ENCODE measurements at regions not wholly inside any gene's neighbourhood (a gene's known extent, or its start where the extent isn't known, plus 50 kb on each side); places are given as distances from the start of the nearest gene placed in this dataset.
"Not testable (repeated sequence)": the region's sequence is repeated elsewhere in the genome, so short reads cannot be mapped to it uniquely, and the experiment has no call there.

DNA sequence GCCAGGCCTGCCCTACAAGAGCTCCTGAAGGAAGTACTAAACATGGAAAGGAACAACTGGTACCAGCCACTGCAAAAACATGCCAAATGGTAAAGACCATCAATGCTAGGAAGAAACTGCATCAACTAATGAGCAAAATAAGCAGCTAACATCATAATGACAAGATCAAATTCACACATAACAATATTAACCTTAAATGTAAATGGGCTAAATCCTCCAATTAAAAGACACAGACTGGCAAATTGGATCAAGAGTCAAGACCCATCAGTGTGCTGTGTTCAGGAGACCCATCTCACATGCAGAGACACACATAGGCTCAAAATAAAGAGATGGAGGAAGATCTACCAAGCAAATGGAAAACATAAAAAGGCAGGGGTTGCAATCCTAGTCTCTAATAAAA lies 119.0 kb upstream of the CARMIL1 start:
- DNase-seq (ENCODE audit: low read depth in 2 of 2): not testable (repeated sequence)

- no peak for DNase-seq (ENCODE audit: low read depth in 2 of 2)
Measured at GRCh38 chr6:25165177-25165576, 114.0 kb upstream of the CARMIL1 start.

- DNase-seq (ENCODE audit: low read depth in 2 of 2): no peak
Measured at GRCh38 chr6:25165800-25166199, 113.4 kb upstream of the CARMIL1 start.

DNA sequence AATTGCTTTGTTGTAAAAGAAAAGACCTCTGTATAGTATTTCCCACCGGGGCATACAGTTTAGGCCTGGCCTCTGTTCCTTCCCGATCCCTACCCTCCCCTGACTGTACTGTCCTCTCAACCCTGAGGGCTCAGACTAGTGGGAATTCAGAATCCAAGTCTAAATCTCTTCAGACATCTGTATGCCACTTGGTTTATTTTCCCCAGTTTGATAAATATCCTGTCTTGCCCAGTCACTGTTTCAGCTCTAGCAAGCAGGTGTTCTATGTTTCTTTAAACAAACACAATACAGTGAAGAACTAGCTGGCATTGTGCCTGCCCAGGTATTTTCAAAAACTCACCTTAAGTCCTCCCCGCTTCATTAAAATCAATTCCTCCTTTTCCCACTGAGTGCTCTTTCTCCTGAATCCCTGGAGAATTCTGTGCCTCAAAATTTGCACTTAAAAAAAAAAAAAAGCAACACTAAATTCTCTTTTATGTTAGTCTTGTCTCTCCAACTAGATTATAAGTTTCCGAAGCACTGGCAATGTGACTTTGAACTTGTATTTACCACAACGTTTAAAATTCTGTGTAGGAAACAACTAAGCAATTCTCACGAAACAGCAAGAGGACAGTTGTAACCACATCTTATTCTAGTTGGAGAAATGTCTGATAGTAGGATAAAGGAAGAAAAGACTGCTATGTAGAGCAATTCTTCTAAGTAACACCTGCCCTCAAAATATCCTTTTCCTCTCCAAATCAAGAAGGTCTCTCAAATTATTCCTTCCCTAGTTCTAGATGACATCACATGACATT lies 112.0 kb upstream of the CARMIL1 start:
- no peak for DNase-seq (ENCODE audit: low read depth in 2 of 2)

DNA sequence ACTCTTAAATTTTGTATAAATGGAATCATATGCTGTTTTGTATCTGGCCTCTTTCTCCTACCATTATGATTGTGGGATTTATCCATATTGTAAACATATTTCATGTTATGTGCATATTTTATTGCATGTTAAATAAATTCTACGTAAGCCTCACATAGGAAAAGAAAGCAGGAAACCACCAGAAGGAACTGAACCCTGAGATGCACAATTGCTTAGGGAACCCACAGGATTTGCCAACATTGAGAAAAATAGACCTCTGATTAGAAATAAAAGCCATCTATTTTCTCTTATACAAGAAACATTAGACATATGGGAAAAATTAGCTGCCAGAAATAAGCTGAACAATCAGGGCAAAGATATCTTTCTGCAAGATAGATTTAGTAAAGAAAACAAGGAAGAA lies 111.2 kb upstream of the CARMIL1 start:
- no peak for DNase-seq (ENCODE audit: low read depth in 2 of 2)

- DNase-seq (ENCODE audit: low read depth in 2 of 2): no peak
Measured at GRCh38 chr6:25168637-25169036, 110.5 kb upstream of the CARMIL1 start.

GRCh38 chr6:25169553-25169952 lies 109.6 kb upstream of the CARMIL1 start:
- no peak for DNase-seq (ENCODE audit: low read depth in 2 of 2)

DNA sequence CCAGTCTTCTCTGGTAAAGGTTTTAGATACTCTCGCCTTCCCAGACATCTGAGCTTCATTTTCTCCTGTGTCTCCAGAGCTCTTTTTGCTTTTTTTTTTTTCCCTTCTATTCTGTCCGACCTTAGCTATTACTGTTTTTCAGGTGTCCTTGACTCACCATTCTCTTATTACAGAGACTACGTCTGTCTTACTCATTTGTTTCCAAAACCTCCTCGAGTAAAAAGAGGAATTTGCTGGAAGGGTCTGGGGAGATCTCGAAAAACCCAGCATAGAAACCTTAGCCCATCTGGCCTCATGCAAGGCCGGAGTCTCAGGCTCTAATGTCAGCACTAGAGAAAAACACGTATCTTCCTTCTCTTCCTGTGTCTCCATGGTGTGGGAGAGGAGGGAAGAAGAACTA lies 109.2 kb upstream of the CARMIL1 start:
- DNase-seq (ENCODE audit: low read depth in 2 of 2): no peak

- DNase-seq (ENCODE audit: low read depth in 2 of 2): no peak
Measured at GRCh38 chr6:25170640-25171039, 108.5 kb upstream of the CARMIL1 start.

DNA sequence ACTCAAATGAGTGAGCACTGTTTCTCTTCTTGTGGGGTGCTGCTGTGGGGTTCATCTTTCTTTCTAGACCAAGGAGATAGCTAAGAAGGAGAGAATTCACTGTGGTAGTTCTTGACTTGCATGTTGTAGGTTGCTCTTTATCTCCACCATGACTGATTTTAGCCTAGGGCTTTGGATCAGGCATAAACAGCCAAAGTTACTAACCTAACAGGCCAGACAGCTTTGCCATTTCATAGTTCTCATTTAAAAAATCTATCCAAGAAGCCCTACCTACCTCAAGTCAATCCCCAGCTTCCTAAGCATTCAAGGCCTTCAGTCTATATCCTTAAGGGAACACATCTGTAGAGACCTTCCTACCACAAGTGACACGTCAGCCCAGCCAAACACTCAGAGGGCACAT lies 107.9 kb upstream of the CARMIL1 start:
- no peak for DNase-seq (ENCODE audit: low read depth in 2 of 2)

GRCh38 chr6:25172819-25173218 lies 106.4 kb upstream of the CARMIL1 start:
- DNase-seq (ENCODE audit: low read depth in 2 of 2): no peak

GRCh38 chr6:25173246-25173645 lies 105.9 kb upstream of the CARMIL1 start:
- no peak for DNase-seq (ENCODE audit: low read depth in 2 of 2)

GRCh38 chr6:25173951-25174474 lies 105.2 kb upstream of the CARMIL1 start:
- no peak for DNase-seq (ENCODE audit: low read depth in 2 of 2)

GRCh38 chr6:25174678-25175077 lies 104.5 kb upstream of the CARMIL1 start:
- no peak for DNase-seq (ENCODE audit: low read depth in 2 of 2)

DNA sequence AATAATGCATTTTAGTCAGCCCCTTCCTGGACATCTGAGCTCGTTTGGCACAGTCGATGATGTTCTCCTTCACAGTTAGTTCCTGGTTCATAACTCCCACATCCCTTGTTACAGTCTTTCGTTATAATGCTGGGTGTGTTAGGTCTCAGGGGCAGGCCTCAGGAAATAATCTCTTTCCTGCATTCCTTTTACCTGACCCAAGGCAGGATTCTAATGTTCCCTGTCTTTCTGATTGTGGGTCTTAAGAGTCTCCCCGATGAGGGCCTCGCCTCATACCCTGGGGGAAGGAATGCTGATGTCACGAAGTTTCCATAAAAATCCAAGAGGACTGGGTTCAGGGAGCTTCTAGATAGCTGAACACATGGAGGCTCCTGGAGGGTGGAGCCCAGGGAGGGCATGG lies 104.0 kb upstream of the CARMIL1 start:
- no peak for DNase-seq (ENCODE audit: low read depth in 2 of 2)

GRCh38 chr6:25175681-25176080 lies 103.5 kb upstream of the CARMIL1 start:
- DNase-seq (ENCODE audit: low read depth in 2 of 2): no peak

DNA sequence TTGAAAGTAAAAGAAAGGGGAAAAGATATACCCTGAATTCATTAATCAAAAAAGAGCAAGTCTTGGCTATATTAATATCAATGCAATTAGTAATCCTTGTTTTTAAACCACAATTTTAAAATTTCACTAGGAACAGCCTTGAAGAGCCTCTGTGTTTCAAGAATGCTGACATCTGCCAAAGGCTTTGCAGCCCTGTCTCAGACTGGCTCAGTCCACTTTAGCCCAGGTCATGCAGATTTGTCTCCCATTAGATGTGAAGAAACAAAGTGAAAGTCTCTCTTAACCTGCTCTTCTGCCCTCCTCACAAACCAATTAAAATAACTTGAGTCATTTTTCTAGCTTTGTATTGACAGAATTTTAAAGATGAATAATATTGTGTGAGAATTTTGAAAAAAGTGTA lies 102.7 kb upstream of the CARMIL1 start:
- DNase-seq (ENCODE audit: low read depth in 2 of 2): no peak

DNA sequence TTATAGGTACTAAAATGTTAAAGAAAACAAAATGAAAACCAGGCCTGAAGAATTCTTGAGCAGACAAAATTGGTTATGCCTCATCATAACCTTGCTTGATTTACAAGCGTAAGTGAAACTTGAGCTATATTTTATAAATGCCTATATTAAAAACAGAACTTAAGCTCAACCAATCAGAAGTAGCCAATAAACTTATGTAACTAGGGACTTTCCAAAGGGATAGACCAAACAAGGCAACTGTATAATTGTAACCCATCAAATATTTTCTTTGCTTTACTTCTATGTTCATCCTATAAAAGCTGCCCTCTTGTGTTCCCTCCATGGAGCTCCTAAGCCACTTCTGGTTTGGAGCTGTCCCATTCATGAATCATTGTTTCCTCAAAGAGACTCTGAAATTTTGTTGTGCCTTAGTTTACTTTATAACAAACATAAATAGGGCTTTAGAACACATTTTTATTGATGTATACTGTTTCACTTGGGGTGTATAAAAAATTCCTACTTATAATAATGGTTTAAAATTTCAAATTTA lies 101.6 kb upstream of the CARMIL1 start:
- DNase-seq (ENCODE audit: low read depth in 2 of 2): no peak

GRCh38 chr6:25178336-25179035 lies 100.7 kb upstream of the CARMIL1 start:
- no peak for DNase-seq (ENCODE audit: low read depth in 2 of 2)

DNA sequence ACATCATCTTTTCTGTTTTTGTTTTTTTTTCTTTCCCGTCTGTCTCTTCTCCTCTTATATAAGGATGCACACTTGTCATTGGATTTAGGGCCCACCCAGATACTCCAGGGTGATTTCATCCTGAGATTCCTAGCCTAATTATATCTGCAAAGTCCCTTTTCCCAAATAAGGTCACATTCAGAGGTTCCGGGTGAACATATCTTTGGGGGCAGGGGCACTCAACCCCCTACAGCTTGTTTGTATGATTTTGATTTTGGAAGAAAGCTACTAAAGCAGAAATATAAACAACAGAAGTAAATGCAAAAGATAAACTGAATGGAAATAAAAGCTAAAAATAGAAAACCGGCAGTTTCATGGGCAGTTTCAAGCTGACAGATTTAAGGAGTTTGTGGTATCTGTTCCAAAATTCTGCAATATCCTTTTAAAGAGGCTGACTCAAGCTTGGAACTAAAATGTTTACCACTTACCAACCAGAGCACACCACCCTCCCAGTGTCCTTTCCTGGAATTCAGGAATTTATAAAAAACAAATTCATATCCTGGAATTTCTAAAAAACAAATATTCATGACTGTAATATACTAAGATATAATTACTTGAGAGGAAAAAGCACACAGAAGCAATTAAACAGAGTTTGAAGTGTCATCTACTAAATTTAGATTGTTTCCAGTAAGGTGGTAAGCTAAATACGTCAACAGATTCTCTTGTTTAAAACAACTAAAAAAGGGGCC lies 100.0 kb upstream of the CARMIL1 start:
- DNase-seq (ENCODE audit: low read depth in 2 of 2): no peak

- no peak for DNase-seq (ENCODE audit: low read depth in 2 of 2)
Measured at GRCh38 chr6:25180630-25181349, 98.4 kb upstream of the CARMIL1 start.

GRCh38 chr6:25181350-25181724 lies 97.8 kb upstream of the CARMIL1 start:
- no peak for DNase-seq (ENCODE audit: low read depth in 2 of 2)

All from stimulated activated CD8-positive, alpha-beta memory T cell treated with anti-CD3 and anti-CD28 coated beads, Interleukin-2, amount 100 ng/mL, for 1 hour (primary cell).